MG63 (cell line): ENCODE measurements at regions not wholly inside any gene's neighbourhood (a gene's known extent, or its start where the extent isn't known, plus 50 kb on each side); places are given as distances from the start of the nearest gene placed in this dataset.
"Not testable (repeated sequence)": the region's sequence is repeated elsewhere in the genome, so short reads cannot be mapped to it uniquely, and the experiment has no call there.

ENCODE experiments used
- DNase-seq: peaks from one replicate; pipeline ENCODE4 v3.0.0-alpha.2; 2020
- H3K27me3 ChIP-seq: fragments of 250-450 bp; sonication (Bioruptor Pico); 2 replicates; pipeline ENCODE4 v1.5.1; 2020; ENCODE audit warnings: mild to moderate bottlenecking, moderate library complexity
- H3K36me3 ChIP-seq: fragments of 250-450 bp; sonication (Bioruptor Pico); 2 replicates; pipeline ENCODE4 v1.5.1; 2020; ENCODE audit warnings: mild to moderate bottlenecking, moderate library complexity
- H3K4me3 ChIP-seq: fragments of 250-450 bp; sonication (Bioruptor Pico); 2 replicates; pipeline ENCODE4 v1.5.1; 2020; ENCODE audit warnings: mild to moderate bottlenecking, moderate library complexity
- H3K9me3 ChIP-seq: fragments of 250-450 bp; sonication (Bioruptor Pico); 2 replicates; pipeline ENCODE4 v1.5.1; 2020; ENCODE audit warnings: mild to moderate bottlenecking, moderate library complexity

DNA sequence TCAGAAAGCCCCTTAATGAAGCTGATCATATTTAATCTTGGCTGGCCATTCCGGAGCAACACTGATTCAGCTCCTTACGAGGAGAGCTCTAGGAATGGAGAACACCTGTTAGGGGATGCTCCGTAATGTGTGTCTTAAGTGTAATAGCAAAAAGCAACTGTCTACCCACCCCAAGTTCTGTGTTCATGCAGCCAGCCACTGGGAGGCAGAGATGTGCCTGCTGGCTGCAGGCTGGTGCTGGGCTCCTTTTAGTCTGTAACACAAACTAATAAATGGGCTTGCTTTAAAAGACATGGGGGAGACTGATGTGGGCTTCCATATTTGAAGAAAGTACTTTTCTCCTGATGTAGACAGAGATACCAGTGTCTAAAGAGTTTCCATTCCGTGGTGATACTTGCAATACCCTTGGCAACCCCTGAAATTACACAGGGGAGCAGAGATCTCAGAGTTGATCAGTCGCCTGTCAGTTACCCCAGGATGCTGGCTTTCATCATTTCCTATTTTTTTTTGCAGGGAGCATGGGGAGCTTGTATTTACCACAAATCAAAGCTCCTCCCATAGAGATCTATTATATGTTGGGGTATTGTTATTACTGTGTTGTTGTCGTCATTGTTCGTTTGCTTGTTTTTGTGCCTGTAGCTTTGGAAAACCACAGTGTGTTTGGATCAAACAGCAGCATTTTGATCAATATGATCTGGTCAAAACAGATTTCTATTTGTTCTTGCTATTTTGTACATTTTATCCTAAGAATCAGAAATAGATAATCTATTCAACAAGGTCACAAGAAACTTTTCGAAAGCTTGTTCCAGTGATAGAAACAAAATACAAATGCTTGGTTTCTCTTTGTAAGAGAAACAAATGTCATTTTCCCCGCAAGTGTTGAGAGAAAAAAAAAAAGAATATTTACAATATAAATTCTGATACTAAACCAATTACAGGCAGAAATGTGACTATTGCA lies 65.8 kb downstream of the MTX3 start:
- Histone ChIP-seq H3K4me3 (no peak overlapping the region), H3K36me3 (no peaks in the 10 kb centered on the region), H3K9me3 (no peaks in the 10 kb centered on the region; the same call in 1 of the 2 replicates), H3K27me3 (no peaks in the 10 kb centered on the region)
- DNase-seq = no peak

DNA sequence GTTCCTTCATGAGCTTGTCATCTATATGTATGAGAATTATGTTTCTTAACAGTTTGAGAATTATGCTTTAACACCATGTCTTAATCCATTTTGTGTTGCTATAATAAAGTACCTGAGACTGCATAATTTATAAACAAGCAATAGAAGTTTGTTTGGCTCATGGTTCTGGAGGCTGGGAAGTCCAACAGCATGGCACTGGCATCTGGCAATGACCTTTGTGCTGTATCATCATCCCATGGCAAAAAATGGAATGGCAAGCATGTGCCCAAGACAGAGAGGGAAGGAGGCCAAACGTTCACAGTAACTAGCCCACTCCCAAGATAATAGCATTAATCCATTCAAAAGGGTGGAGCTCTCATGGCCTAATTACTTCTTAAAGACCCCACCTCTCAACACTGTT lies 67.6 kb downstream of the MTX3 start:
- Histone ChIP-seq H3K9me3 (no peaks in the 10 kb centered on the region; the same call in 1 of the 2 replicates), H3K36me3 (no peaks in the 10 kb centered on the region), H3K4me3 (no peak overlapping the region), H3K27me3 (no peaks in the 10 kb centered on the region)
- DNase-seq = no peak

- H3K4me3 ChIP-seq = no peak overlapping the region
- no peaks in the 10 kb centered on the region; the same call in 1 of the 2 replicates for H3K9me3 ChIP-seq
Observed at GRCh38 chr5:79922626-79923025, 68.4 kb downstream of the MTX3 start.

GRCh38 chr5:79907452-79907851 lies 83.6 kb downstream of the MTX3 start:
- not testable (repeated sequence) for H3K4me3 ChIP-seq, DNase-seq, H3K36me3 ChIP-seq, H3K9me3 ChIP-seq, H3K27me3 ChIP-seq

More at GRCh38 chr5:79922626-79923025, 68.4 kb downstream of the MTX3 start:
- no peak for DNase-seq
- H3K36me3 ChIP-seq = no peaks in the 10 kb centered on the region
- H3K27me3 ChIP-seq = no peaks in the 10 kb centered on the region

DNA sequence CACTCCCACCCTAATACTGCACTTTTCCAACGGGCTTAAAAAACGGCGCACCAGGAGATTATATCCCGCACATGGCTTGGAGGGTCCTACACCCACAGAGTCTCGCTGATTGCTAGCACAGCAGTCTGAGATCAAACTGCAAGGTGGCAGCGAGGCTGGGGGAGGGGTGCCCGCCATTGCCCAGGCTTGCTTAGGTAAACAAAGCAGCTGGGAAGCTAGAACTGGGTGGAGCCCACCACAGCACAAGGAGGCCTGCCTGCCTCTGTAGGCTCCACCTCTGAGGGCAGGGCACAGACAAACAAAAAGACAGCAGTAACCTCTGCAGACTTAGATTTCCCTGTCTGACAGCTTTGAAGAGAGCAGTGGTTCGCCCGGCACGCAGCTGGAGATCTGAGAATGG lies 88.5 kb downstream of the MTX3 start:
- H3K4me3 ChIP-seq, H3K36me3 ChIP-seq, H3K9me3 ChIP-seq, DNase-seq, H3K27me3 ChIP-seq: not testable (repeated sequence)

- H3K9me3 ChIP-seq = no peaks in the 10 kb centered on the region; the same call in 1 of the 2 replicates
- H3K27me3 ChIP-seq = no peaks in the 10 kb centered on the region
- DNase-seq = no peak
- H3K4me3 ChIP-seq = no peak overlapping the region
- H3K36me3 ChIP-seq = no peaks in the 10 kb centered on the region
Observed at GRCh38 chr5:79901631-79902030, 89.4 kb downstream of the MTX3 start.

DNA sequence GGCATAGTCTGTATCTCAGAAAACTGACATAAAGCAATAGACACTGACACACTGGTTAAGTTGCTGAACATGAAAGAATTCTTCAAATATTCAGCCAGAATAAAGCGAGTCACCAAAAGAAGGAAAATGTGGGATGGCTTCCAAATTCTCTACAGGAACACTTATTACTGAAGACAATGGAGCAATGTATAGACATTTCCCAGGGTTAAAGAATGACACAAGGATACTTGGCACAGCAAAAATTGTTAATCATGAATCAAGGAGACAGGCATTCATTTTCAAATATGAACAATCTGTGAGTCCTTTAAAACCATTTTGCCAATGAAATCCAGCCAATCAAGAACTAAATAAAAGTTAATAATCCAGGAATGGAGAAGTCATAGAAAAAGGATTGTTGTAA lies 92.5 kb downstream of the MTX3 start:
- Histone ChIP-seq H3K9me3 (no peaks in the 10 kb centered on the region; the same call in 1 of the 2 replicates), H3K36me3 (no peaks in the 10 kb centered on the region), H3K4me3 (no peak overlapping the region), H3K27me3 (no peaks in the 10 kb centered on the region)
- no peak for DNase-seq

- DNase-seq = no peak
- Histone ChIP-seq H3K9me3 (no peaks in the 10 kb centered on the region; the same call in 1 of the 2 replicates), H3K27me3 (no peaks in the 10 kb centered on the region), H3K36me3 (no peaks in the 10 kb centered on the region), H3K4me3 (no peak overlapping the region)
Observed at GRCh38 chr5:79893976-79894375, 97.1 kb downstream of the MTX3 start.

GRCh38 chr5:79893485-79893884 lies 97.6 kb downstream of the MTX3 start:
- no peak overlapping the region for H3K4me3 ChIP-seq
- H3K9me3 ChIP-seq = no peaks in the 10 kb centered on the region; the same call in 1 of the 2 replicates
- no peak for DNase-seq
- H3K36me3 ChIP-seq = no peaks in the 10 kb centered on the region
- H3K27me3 ChIP-seq = no peaks in the 10 kb centered on the region

DNA sequence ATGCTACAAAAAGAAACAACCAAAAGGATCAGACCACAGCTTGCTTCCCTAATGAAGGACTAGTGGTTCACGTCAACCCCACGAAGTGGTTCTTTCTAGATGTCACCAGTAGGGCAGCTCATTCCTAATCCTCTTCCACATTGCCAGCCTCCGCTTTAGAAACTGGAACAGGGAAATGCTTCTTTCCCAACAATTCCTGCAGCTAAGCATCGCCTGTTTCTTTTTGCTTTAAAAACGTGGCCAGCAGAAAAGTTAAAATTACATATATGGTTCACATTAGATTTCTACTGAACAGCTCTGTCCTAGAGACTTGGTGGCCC lies 100.2 kb downstream of the MTX3 start:
- Histone ChIP-seq H3K9me3 (no peaks in the 10 kb centered on the region), H3K36me3 (no peaks in the 10 kb centered on the region), H3K4me3 (no peak overlapping the region), H3K27me3 (no peaks in the 10 kb centered on the region)
- no peak for DNase-seq

DNA sequence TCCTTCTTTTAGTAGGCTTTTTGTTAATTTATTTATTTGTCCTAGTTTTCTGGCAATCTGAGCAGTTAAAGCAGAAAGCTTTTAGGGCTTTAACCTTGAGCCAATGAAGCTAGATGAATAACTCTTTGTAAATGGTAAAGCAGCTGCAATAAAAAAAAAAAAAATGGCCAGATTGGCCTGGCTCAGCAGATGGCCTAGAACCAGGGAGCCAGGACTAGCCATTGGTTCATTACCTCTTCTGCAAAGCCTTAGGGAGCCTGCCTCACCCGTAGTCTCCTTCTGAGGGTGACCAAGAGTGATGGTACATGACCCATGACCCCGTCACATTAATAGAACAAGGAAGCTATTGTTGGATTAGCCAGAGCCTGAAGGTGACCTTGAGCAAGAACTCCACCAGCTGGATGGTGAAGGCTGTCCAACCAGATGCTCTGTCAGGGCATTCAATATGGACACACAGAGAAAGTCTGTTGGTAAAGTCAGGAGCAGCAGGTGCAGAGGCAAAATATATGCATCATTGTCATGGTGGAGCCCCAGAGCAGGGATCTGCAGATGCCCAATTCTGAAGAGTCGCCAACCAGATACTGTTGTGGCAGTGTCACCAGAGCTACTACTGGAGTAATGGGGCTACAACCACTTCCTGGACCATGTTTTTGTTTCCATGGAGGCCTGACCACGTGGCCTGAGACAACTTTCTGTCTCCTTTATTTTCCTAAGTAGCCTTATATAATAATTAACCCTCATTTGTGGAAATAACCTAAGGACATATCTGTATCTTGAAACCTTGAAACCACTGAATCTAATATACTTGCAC lies 100.7 kb downstream of the MTX3 start:
- Histone ChIP-seq H3K36me3 (no peaks in the 10 kb centered on the region), H3K9me3 (no peaks in the 10 kb centered on the region), H3K4me3 (no peak overlapping the region)

DNA sequence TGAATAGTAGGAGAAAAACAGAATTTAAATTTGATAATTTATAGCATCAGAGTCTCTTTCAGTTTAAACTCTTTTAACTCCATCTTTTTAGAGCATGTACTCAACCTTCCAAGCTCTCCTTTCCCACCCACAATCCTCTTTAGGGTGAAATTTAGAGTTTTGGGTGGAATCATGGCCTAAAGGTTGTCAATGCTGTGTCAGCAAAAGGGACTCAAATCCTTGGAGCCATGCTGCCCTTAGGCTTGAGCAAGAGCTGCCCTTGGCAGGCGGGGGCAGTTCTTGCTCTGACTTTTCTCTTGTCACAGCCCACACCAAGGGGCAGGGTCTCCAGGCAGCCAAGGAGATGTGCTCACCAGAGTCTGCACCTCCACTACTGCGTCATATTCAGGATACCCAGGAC lies 102.4 kb downstream of the MTX3 start:
- Histone ChIP-seq H3K4me3 (no peak overlapping the region), H3K36me3 (no peaks in the 10 kb centered on the region), H3K27me3 (no peaks in the 10 kb centered on the region), H3K9me3 (no peaks in the 10 kb centered on the region)
- DNase-seq = no peak

More for the DNA sequence above, 100.7 kb downstream of the MTX3 start:
- no peaks in the 10 kb centered on the region for H3K27me3 ChIP-seq
- DNase-seq = no peak

GRCh38 chr5:79886925-79887655 lies 104.0 kb downstream of the MTX3 start:
- no peaks in the 10 kb centered on the region for H3K36me3 ChIP-seq
- H3K9me3 ChIP-seq = no peaks in the 10 kb centered on the region
- no peak overlapping the region for H3K4me3 ChIP-seq
- no peaks in the 10 kb centered on the region for H3K27me3 ChIP-seq
- no peak for DNase-seq

- Histone ChIP-seq H3K4me3 (no peak overlapping the region), H3K9me3 (no peaks in the 10 kb centered on the region), H3K27me3 (no peaks in the 10 kb centered on the region), H3K36me3 (no peaks in the 10 kb centered on the region)
- no peak for DNase-seq
Observed at GRCh38 chr5:79886456-79886855, 104.6 kb downstream of the MTX3 start.

DNA sequence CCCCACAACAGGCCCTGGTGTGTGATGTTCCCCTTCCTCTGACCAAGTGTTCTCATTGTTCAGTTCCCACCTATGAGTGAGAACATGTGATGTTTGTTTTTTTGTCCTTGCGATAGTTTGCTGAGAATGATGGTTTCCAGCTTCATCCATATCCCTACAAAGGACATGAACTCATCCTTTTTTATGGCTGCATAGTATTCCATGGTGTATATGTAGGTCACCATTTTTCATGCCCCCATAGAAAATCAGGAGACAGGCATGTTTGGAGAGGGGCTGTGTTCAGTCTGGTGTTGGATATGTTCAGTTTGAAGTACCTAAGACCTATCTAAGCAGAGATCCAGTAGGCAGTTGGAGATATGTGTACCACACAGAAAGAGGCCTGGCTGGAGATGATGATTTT lies 111.2 kb downstream of the MTX3 start:
- not testable (repeated sequence) for H3K27me3 ChIP-seq, DNase-seq, H3K4me3 ChIP-seq, H3K9me3 ChIP-seq, H3K36me3 ChIP-seq

DNA sequence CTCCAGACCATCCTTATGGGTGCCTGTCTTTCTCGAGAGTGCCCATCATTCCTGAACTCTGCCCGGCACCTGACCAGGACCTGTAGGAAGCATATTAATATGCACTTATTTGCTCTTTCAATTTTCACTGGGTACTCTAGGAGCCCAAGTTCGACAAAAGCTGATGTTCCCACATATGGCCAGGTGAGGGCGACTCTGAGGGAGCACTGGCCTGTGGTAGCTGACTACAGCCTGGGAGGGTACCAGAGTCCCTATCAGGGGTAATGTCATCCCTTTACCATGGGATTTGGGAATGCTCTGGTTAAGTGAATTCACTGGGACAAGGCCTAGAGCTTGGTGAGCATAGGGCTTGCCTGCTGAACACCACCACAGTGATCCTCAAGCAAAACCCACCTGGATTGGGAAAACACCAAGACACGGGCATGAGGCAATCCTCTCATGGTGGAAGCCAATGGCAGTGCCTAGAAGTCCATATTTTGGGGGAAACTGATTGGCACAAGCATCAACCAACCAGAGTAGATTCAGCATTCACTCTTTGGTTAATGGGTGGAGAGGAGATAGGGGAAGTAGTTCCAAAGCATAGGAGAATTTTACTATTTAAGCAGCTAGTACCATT lies 112.2 kb downstream of the MTX3 start:
- DNase-seq = no peak
- H3K36me3 ChIP-seq = no peaks in the 10 kb centered on the region
- no peak overlapping the region for H3K4me3 ChIP-seq

More for the DNA sequence above, 112.2 kb downstream of the MTX3 start:
- H3K27me3 ChIP-seq = no peaks in the 10 kb centered on the region
- H3K9me3 ChIP-seq = no peaks in the 10 kb centered on the region
